Hematopoietic multipotent progenitor cell treated with erythropoietin and hydrocortisone succinate and interleukin-3 and kit ligand, for 15 days (in vitro differentiated cells): ENCODE measurements at regions not wholly inside any gene's neighbourhood (a gene's known extent, or its start where the extent isn't known, plus 50 kb on each side); places are given as distances from the start of the nearest gene placed in this dataset.
A peak's percentile ranks its signal among the peaks of the same experiment; 100 is the strongest.
"Not testable (repeated sequence)": the region's sequence is repeated elsewhere in the genome, so short reads cannot be mapped to it uniquely, and the experiment has no call there.

Experiments used
- DNase-seq: peaks from one replicate; pipeline ENCODE4 v3.0.0-alpha.2; 2015; ENCODE audit warnings: low spot score

DNA sequence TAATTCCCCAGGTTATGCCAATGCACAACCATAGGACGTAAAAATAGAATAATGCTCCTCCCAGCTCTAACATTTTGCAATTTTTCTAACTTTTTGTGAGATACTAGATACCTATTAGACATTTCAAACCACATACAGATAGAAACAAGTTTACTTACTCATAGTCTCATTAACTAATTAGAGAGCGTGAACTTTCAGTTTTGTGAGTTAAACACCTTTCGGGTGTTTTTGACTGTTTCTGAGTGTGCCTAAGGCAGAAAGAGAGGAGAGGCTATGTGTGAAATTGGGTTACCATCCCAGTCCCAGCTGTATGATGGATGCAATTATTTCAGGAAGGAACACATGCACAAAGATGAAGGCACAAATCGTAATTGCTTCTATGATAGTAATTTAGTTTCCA is 300.4 kb upstream of the POU1F1 start:
- no peak for DNase-seq

DNA sequence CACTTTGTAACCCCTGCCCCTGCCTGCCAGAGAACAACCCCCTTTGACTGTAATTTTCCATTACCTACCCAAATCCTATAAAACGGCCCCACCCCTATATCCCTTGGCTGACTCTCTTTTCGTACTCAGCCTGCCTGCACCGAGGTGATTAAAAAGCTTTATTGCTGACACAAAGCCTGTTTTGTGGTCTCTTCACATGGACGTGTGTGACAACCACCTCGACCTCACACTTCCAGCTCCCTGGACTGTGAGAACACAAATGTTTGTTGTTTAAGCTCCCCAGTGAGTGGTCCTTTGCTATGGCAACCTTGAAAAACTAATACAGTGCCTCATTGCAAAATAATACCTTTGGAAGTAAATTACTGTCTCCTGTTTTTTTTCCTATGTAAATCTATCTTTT is 299.2 kb upstream of the POU1F1 start:
- DNase-seq, result no peak

DNA sequence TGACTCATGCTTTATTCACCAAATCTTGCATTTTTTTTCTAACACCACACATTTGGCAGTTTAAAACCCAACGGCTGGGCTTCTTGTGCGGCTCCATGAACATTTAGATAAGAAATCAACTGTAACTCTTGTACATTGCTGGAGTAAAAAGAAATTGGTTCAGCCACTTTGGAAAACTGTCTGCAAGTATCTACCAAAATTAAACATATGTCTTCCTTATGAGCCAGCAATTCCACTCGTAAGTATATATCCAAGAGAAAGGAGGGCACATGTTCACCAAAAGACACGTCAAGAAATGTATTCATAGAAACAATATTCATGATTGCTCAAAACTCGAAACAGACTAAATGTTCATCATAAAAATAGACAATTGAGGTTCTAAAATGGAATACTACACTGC is 291.9 kb upstream of the POU1F1 start:
- no peak for DNase-seq

DNA sequence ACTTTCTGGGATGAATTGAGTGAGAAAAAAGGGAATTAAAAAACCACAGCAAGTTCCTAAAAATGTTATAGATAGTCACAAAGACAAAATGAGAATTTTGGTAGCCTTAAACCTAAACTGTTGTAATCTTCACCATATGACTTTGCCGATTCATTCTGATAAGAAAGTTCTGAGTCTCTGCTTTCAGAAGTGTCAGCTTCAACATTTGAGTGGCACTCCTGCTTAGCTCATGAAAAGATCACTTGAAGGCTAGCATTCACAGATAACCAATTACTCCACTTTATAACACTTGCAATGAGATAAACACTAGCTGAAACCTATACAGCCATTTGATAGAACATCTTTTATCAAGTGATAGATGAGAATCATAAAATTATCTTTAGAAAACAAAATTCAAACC is 288.1 kb upstream of the POU1F1 start:
- no peak for DNase-seq

DNA sequence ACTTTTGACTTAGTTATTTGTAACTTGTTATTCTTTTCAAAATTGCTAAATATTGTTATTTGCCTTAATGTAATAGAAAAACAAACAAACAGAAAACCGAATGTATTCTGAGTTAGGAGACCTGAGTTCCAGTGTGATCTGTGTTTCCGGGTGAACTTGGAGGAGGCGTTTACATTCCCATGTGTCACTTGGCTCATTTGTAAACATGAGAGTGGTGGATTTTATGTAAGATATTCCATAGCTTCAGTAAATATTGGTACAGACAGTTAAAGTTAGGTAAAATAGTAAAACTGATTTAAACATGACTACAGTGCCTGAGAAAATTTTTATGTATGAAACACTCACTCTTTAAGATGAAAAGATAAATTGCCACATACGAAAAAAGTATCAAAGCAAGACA is 287.3 kb upstream of the POU1F1 start:
- no peak for DNase-seq

DNA sequence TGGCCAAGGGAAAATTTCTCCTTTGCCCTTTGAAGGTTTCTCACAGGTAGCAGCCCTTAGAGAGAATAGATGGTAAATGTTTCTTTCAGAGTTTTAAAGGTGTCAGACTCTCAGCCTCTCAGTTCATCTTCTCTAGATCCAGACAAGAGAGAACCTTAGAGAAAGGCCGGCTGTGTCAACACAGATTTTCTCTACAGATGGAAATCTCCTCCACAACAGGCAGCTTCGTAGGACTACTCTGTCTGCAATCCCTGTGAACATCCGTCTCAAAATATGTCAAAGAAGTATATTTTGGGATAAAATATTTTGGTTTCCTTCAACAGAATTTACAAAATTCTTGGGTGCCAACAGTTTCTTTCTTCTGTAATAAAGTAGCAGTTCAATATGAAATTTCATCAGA is 282.1 kb upstream of the POU1F1 start:
- no peak for DNase-seq

DNA sequence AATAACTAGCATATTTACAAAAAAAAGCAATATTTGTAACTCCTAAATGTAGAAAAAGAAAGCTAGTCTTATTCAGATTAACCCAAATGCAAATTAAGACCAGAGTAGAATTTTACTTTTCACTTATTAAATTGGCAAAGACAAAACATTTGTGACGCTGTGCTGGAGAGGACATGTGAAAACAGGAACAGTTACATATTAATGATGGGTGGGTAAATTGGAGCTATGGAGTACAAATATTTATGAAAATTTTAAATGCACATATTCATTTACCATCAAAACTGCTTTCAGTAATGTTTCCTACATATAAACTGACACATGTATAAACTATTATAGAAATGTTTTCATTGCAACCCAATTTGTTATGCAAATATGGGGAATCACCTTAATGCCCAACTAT is 278.9 kb upstream of the POU1F1 start:
- DNase-seq, result no peak

DNA sequence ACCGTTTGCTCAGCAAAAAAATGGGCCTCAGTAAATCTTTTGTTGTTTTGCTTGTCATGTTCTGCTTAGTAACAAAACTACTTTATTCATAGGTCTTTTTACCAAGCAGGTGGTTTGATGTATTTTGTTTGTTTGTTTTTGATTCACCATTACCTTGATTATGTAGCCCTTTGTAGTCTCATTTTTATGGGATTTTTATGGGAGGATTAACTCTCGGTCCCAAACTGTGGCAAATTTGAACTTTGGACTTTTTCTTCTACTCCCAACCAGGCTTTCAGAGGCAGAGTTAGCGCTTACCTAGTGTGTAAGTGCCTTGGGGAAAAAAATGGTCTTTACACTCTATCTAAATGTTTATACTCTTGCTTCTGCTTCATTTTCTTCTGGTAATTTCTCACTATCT is 276.7 kb upstream of the POU1F1 start:
- no peak for DNase-seq

DNA sequence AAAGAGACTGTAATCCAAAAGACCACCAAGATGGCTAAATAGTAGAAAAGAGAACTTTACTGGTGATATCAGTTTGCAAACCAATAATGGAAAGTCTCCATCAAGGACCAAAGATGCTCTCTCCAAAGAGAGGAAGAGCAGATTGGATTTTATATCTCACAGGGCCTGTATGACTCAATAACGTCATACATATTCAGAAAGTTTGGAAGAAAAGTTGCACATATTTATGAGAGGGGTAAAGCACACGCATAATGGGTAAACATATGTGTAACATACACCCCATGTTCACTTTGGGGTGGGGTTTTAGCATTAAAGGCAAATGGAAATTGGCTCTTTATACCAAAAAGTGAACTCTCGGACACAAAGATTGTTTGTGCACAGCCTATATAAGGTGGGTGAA is 274.5 kb upstream of the POU1F1 start:
- no peak for DNase-seq

DNA sequence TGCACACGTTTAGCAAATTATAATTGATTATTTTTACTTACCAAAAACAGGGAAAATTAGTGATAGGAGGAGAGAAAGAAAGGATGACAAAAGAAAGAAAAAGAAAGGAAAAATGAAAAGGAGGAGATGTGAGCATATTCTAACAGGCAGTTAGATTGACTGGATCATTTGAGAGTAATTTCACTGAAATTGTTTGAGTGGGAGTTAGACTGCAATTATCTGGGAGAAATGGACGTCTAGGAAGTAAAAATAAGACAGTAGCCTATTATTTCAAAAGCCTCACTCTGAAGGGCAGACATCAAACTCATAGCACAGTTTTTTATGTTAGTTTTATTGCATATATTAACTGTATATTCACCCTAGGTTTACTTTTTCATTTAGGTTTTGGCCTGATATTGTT is 272.8 kb upstream of the POU1F1 start:
- no peak for DNase-seq

DNA sequence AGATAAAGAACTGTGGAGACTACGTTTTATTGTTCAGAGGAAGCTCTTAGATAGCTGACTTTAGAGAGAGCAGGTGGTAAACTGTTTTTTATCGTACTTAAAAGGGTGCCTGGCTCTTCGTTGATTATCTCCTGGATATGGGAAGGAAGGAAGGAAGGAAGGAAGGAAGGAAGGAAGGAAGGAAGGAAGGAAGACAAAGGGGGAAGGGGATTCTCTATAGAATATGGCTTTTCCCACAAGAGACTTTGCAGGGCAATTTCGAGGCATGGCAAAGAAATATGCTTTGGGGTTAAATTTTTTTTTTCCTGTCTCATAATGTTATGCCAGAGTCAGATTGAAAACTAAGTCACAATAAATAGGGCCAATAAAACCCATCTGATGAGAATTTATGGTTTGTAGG is 271.9 kb upstream of the POU1F1 start:
- DNase-seq, result no peak

DNA sequence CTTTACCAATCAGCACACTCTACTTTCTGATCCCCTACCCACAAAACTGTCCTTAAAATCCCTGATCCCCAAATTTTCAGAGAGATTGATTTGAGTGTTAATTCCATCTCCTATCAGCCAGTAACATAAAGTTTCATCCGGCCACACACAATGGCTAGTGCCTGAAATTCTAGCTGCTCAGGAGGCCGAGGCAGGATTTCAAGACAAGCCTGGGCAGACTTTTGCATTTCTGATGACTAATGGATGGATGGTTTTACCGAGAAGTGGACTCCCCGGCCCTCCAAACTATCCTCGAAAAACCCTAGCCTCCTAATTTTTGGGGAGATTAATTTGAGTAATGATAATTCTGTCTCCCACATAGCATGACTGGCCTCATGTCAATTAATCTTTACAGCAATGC is 269.8 kb upstream of the POU1F1 start:
- DNase-seq, result no peak

DNA sequence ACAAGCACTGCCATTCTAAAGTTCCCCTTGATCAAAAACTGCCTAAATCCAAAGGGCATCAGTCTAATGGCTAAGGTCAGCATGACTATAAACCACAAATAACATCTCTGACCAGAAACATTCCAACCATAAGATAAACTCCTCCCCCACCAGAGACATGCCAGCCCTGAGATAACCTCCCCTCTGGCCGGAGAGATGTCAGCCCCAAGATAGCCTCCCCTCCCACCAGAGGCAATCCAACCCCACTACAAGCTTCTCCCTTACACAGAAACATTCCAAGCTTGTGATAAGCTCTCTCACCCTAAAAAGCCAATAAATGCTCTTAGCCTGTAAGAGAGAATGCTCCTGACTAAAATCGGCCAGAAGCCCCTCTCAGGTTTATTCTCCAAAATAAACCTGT is 267.0 kb upstream of the POU1F1 start:
- not testable (repeated sequence) for DNase-seq

DNA sequence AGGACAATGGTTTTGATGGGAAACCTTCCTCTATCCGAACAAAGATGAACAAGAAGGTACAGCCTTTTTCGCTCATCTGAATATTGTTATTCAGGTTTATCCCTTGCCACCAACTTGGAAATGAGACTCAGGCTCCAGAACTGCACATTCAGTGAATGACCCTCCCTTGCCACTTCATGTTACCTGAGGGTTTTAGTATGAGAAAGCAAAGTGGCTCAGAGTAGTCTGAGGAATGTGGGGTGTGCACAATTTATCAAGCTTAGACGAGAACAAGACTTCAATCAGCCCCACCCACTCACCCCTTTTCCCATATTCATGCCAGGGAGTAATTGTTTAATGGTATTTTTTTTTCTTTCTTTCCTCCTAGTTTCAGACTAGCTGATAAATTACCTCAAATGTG is 265.3 kb upstream of the POU1F1 start:
- DNase-seq, result no peak

DNA sequence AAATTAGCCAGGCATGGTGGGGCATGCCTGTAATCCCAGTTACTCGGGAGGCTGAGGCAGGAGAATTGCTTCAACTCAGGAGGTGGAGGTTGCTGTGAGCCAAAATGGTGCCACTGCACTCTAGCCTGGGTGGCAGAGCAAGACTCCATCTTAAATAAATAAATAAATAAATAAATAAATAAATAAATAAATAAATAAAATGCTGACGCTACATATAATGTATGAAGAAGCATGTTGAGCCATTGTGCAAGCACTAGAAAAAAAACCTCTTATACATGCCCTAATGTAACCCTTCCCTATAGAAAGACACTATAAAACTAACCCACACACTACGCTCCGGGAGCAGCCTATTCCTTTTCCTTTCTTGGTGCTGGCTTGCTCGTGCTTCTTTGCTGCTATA is 262.3 kb upstream of the POU1F1 start:
- DNase-seq, result not testable (repeated sequence)

DNA sequence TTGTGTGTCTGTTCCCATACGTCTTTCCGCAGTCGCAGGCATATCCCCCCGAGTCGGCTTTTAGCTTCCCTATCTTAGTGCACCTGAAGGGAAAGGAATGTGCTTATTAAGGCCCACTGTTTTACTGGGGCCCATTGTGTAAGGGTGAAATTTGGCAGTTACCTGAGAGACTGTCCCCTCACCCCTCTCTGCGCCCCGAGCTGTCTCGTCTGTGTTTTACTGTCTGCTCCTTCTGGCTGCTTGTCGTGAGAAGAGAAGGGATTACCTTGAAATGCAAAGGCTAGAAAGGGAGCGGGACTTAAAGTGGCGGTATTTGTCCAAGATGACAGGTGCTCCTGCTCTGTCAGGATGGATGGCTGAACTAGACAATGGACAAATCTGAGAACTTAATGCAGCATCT is 233.0 kb upstream of the POU1F1 start:
- no peak for DNase-seq

DNA sequence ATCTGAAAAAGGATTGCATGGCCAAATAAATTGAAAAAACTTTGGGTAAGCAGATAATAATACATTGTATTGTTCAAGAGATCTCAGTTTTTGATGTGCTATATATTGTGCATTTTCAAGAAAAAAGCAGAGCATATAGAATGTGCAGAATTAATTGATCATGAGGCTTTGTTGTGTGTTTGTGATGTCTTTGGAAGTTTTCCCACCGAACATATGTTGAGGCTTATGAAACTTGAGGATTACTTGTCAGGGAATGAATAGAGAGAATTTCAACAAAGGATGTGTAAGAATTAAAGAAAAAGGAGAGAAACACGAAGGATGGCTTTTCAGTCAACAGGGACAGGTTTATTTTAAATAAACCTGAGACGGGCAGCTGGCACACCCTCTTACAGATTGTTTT is 232.5 kb upstream of the POU1F1 start:
- DNase-seq, result no peak

DNA sequence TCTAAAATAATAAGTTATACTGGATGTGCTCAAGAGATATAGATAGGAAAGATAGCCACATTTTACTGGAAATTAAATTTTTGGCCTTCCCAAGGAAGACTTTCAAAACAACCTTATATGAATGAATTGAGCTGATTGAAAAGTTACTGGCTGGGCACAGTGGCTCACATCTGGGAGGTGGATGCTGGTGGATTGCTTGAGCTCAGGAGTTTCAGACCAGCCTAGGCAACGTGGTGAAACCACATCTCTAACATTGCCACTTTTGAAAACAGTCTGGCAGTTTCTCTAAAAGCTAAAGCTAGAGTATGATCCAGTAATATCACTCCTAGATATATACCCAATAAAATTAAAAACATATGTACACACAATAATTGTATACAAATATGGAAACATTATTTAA is 231.4 kb upstream of the POU1F1 start:
- DNase-seq, result no peak

DNA sequence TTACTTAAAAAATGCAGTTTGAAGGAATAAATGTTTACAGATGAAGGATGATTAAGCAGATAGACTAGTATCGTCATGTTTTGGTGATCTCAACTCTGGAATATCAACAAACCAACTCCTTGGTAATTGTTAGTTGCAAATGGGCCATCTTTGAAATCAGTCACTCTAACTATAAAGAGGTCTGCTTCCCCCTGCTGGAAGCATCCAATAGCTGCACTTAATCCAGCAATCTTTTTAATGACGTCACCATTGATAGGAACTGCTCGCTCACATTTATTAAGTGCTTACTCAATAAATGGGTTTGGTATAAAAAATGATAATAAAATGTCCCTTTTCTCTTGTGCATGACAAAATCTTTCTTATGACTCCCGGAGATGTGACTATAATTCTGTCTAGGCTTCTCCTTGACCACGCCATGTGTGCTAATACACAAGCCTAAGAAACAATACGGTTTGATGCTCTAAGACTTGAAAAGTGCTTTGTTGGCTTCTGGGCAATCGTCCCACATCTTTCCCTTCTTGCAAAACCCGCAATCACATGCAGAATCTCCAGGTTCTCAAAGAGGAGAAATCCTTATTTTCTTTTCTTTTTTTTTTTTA is 227.6 kb upstream of the POU1F1 start:
- DNase-seq, result peak; percentile 37

DNA sequence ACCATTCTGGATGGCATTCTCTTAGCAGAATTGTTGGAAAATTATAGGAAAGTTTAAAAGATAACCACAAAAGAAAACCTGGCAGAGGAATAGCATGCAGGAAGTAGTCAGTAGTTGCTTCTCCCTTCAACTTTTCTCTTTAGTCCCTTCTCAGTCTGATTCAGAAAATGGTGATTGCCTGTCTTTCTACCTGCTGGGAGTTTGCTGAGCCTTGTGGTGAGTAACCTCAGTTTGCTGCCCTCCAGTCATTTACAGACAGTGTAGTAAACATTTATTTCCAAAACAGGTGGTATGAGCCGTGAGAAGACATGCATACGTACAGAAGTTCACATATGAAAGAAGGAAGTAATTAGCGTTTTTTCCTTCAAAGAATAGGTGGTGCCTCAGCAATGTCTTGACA is 224.7 kb upstream of the POU1F1 start:
- no peak for DNase-seq

DNA sequence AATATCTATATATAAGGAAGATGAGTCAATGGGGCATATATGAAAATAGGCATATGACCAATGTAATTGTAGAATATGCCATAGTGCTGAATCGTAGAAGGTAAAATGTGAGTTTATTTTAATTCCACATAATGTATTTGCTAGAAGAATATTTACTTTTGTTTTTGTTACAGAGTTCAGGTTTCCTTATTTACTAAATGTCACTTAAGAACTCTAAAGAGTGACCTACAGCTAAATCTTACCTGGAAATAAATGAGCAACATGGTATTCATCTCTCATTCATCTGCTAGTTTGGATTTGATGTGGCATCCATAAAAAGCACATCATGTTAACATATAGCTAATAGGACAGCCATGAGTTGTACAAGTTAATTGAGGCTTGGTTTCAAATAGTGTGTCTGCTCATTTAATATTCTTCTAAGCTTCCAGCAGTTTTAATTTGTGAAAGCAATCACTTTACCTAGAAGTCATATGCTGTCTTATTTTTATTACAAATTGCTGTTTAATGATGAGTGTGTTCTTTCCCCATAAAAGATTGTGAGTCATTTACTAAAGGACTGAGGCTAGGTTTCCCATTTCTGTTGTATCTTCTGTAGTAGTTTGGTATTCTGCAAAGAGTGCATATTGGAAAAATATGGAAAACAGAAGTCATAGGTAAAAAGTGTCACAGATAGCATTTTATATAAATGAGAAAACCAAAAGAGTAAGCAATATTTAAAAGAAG is 222.1 kb upstream of the POU1F1 start:
- DNase-seq, result no peak

DNA sequence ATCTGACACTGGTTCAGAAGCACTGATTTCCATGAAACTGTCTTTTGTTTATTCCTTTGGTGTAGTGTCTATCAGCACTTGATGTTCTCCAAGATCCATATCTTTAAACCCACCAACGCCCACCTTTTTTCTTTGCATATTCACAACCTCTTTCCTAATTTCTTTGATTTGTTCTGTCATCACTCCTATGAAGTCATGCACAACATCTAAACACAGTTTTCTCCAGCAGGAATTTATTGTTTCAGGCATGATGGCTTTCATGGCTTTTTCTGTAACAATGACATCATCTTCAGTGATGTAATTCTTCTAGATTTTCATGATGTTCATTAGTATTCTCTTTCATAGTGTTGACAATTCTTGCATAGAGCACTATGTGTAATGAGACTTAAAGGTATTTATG is 219.6 kb upstream of the POU1F1 start:
- no peak for DNase-seq

DNA sequence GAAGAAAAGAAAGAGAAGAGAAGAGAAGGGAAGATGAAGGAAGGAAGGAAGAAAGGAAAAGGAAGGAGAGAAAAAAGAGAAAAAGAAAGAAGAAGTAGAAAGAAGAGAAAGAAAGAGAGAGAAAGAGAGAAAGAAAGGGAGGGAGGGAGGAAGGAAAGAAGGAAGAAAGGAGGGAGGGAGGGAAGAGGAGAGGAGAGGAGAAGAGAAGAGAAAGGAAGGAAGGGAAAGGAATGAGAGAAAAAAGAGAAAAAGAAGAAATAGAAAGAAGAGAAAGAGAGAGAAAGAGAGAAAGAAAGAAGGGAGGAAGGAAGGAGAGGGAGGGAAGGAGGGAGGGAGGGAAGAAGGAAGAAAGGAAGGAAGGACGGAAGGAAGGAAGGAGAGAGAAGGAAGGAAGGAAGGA is 217.9 kb upstream of the POU1F1 start:
- no peak for DNase-seq

DNA sequence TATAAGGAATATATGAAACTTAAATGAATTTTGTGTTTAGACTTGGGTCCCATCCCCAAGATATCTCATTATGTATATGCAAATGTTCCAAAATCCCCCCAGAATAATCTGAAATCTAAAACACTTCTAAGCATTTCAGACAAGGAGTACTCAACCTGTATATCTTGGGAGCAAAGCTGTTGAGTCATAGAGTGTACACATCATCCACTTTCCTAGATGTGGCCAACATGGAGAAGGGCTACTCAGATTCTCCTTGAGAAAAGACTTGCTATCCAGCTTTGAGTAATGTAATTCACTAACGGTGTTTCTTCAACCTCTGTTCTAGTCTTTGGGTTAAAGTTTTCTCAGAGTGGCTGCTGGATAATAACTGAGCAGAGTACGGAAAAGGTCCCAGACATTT is 215.5 kb upstream of the POU1F1 start:
- no peak for DNase-seq
